ENCODE measurements at regions not wholly inside any gene's neighbourhood (a gene's known extent, or its start where the extent isn't known, plus 50 kb on each side); places are given as distances from the start of the nearest gene placed in this dataset.

DNA sequence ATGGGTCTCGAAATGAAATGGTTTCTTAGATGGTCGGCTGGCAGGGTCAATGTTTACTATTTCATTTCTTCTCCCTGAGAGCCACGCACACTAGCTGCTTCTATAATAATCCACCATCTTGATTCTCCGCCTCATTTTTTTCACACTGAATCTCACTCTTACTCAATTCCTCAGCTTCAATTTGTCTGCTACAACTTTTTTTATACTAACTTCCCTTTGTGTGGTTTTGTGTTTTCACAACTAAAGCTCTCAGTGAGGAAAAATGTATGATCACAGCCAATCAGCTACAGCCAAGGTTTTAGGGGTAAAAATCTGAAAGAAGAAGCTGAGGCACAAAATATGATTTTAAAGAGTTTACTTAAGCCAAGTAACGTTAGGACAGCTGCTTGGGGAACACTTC, 1309.4 kb downstream of the EPHA7 start:
- TF ChIP-seq, protein P1, sequence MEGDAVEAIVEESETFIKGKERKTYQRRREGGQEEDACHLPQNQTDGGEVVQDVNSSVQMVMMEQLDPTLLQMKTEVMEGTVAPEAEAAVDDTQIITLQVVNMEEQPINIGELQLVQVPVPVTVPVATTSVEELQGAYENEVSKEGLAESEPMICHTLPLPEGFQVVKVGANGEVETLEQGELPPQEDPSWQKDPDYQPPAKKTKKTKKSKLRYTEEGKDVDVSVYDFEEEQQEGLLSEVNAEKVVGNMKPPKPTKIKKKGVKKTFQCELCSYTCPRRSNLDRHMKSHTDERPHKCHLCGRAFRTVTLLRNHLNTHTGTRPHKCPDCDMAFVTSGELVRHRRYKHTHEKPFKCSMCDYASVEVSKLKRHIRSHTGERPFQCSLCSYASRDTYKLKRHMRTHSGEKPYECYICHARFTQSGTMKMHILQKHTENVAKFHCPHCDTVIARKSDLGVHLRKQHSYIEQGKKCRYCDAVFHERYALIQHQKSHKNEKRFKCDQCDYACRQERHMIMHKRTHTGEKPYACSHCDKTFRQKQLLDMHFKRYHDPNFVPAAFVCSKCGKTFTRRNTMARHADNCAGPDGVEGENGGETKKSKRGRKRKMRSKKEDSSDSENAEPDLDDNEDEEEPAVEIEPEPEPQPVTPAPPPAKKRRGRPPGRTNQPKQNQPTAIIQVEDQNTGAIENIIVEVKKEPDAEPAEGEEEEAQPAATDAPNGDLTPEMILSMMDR (IDR thresholded peaks at IDR 0.05), result no peak
- no peak for TF ChIP-seq POLR2A (IDR thresholded peaks at IDR 0.05)
